HG02763 (cell line): ENCODE measurements at regions not wholly inside any gene's neighbourhood (a gene's known extent, or its start where the extent isn't known, plus 50 kb on each side); places are given as distances from the start of the nearest gene placed in this dataset.

Source experiments
- ATAC-seq: cut with Tn5 transposase; IDR thresholded peaks from one replicate; pipeline ENCODE4 v1.9.1; 2021; ENCODE audit warnings: mild to moderate bottlenecking, moderate library complexity; ENCODE audit not compliant: unreplicated experiment

GRCh38 chr16:87182759-87183158, 134.4 kb downstream of the C16orf95 start:
- ATAC-seq, result no peak

GRCh38 chr16:87183647-87184046, 133.5 kb downstream of the C16orf95 start:
- ATAC-seq, result no peak

GRCh38 chr16:87185308-87185707, 131.9 kb downstream of the C16orf95 start:
- no peak for ATAC-seq

GRCh38 chr16:87185983-87186382, 131.2 kb downstream of the C16orf95 start:
- ATAC-seq, result no peak

- ATAC-seq, result no peak
Measured at GRCh38 chr16:87186446-87186845, 130.7 kb downstream of the C16orf95 start.

- no peak for ATAC-seq
Measured at GRCh38 chr16:87186876-87187533, 130.2 kb downstream of the C16orf95 start.

GRCh38 chr16:87188104-87188503, 129.1 kb downstream of the C16orf95 start:
- ATAC-seq, result no peak

- ATAC-seq, result no peak
Measured at GRCh38 chr16:87189426-87189825, 127.8 kb downstream of the C16orf95 start.

GRCh38 chr16:87190288-87191230, 126.6 kb downstream of the C16orf95 start:
- no peak for ATAC-seq

- no peak for ATAC-seq
Measured at GRCh38 chr16:87192452-87193073, 124.6 kb downstream of the C16orf95 start.

- no peak for ATAC-seq
Measured at GRCh38 chr16:87194172-87194571, 123.0 kb downstream of the C16orf95 start.

- no peak for ATAC-seq
Measured at GRCh38 chr16:87195161-87195560, 122.0 kb downstream of the C16orf95 start.

GRCh38 chr16:87196231-87196630, 121.0 kb downstream of the C16orf95 start:
- ATAC-seq, result no peak

- ATAC-seq, result no peak
Measured at GRCh38 chr16:87196661-87197060, 120.5 kb downstream of the C16orf95 start.

GRCh38 chr16:87198328-87198832, 118.8 kb downstream of the C16orf95 start:
- ATAC-seq, result no peak

- no peak for ATAC-seq
Measured at GRCh38 chr16:87198881-87199280, 118.3 kb downstream of the C16orf95 start.

- no peak for ATAC-seq
Measured at GRCh38 chr16:87199379-87199778, 117.8 kb downstream of the C16orf95 start.

GRCh38 chr16:87199901-87200300, 117.3 kb downstream of the C16orf95 start:
- no peak for ATAC-seq

GRCh38 chr16:87200637-87201036, 116.6 kb downstream of the C16orf95 start:
- ATAC-seq, result no peak

- no peak for ATAC-seq
Measured at GRCh38 chr16:87201052-87201451, 116.1 kb downstream of the C16orf95 start.

- no peak for ATAC-seq
Measured at GRCh38 chr16:87201790-87202189, 115.4 kb downstream of the C16orf95 start.
